ENCODE measurements at regions not wholly inside any gene's neighbourhood (a gene's known extent, or its start where the extent isn't known, plus 50 kb on each side); places are given as distances from the start of the nearest gene placed in this dataset.
"Not testable (repeated sequence)": the region's sequence is repeated elsewhere in the genome, so short reads cannot be mapped to it uniquely, and the experiment has no call there.

- Histone ChIP-seq H3K4me3 (ENCODE audit: low read length) (no peak overlapping the region), H3K27ac (ENCODE audit: low read length) (no peak overlapping the region), H3K4me1 (ENCODE audit: control insufficient read depth, insufficient read depth, low read length) (no peaks in the 10 kb centered on the region), H3K27me3 (ENCODE audit: control insufficient read depth, insufficient read depth) (no peaks in the 10 kb centered on the region), H3K9me3 (ENCODE audit: control insufficient read depth, low read length) (no peaks in the 10 kb centered on the region)
- ATAC-seq: no peak
- intact Hi-C loops (cut with DNase I): no loop called here
- DNase-seq: no peak
Measured at GRCh38 chr4:107509615-107510014, 210.4 kb downstream of the PAPSS1 start.

- H3K4me1 ChIP-seq (ENCODE audit: control insufficient read depth, insufficient read depth, low read length): no peaks in the 10 kb centered on the region
- DNase-seq: no peak
- no peaks in the 10 kb centered on the region for H3K27me3 ChIP-seq (ENCODE audit: control insufficient read depth, insufficient read depth)
- H3K4me3 ChIP-seq (ENCODE audit: low read length): no peak overlapping the region
- intact Hi-C loops (cut with DNase I): no loop called here
- ATAC-seq: no peak
- H3K9me3 ChIP-seq (ENCODE audit: control insufficient read depth, low read length): no peaks in the 10 kb centered on the region
- no peak overlapping the region for H3K27ac ChIP-seq (ENCODE audit: low read length)
- WGBS: 82% methylated on average over 3 of the region's 3 CpGs
Measured at GRCh38 chr4:107500551-107500950, 219.5 kb downstream of the PAPSS1 start.

DNA sequence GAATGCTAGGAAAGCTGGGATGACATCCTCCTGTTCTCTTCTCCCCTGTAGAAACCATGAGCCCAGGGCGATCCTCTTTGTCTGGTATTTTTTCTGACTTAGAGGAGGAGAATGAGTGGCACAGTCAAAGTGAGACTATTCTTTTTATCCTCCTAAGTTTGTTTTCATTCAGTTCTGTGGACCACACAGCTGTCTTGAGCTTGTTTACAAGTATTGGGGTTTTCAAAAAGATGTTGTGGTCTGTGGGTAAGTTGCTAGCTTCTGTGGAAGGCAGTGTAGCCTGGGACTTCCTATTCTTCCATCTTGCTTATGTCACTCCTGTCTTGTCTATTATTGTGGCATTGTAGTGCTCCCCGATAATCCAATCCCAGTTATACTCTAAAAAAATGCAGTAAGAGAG, 223.0 kb downstream of the PAPSS1 start:
- WGBS: 64% methylated on average over 2 of the region's 2 CpGs
- H3K27ac ChIP-seq (ENCODE audit: low read length): no peak overlapping the region
- no peak for ATAC-seq
- H3K4me1 ChIP-seq (ENCODE audit: control insufficient read depth, insufficient read depth, low read length): no peaks in the 10 kb centered on the region
- no peaks in the 10 kb centered on the region for H3K9me3 ChIP-seq (ENCODE audit: control insufficient read depth, low read length)
- intact Hi-C loops (cut with DNase I): no loop called here
- no peaks in the 10 kb centered on the region for H3K27me3 ChIP-seq (ENCODE audit: control insufficient read depth, insufficient read depth)
- H3K4me3 ChIP-seq (ENCODE audit: low read length): no peak overlapping the region
- DNase-seq: no peak

GRCh38 chr4:107492566-107492965, 227.5 kb downstream of the PAPSS1 start:
- H3K4me1 ChIP-seq (ENCODE audit: control insufficient read depth, insufficient read depth, low read length): no peaks in the 10 kb centered on the region
- no peak for ATAC-seq
- H3K27me3 ChIP-seq (ENCODE audit: control insufficient read depth, insufficient read depth): no peaks in the 10 kb centered on the region
- no peak overlapping the region for H3K27ac ChIP-seq (ENCODE audit: low read length)
- intact Hi-C loops (cut with DNase I): no loop called here
- WGBS: 83% methylated on average over 5 of the region's 5 CpGs
- no peak overlapping the region for H3K4me3 ChIP-seq (ENCODE audit: low read length)
- H3K9me3 ChIP-seq (ENCODE audit: control insufficient read depth, low read length): no peaks in the 10 kb centered on the region
- DNase-seq: no peak

GRCh38 chr4:107490116-107490515, 229.9 kb downstream of the PAPSS1 start:
- Histone ChIP-seq H3K4me1 (ENCODE audit: control insufficient read depth, insufficient read depth, low read length) (no peaks in the 10 kb centered on the region), H3K4me3 (ENCODE audit: low read length) (no peak overlapping the region), H3K9me3 (ENCODE audit: control insufficient read depth, low read length) (no peaks in the 10 kb centered on the region), H3K27ac (ENCODE audit: low read length) (no peak overlapping the region), H3K27me3 (ENCODE audit: control insufficient read depth, insufficient read depth) (no peaks in the 10 kb centered on the region)
- intact Hi-C loops (cut with DNase I): no loop called here
- 94% methylated on average over 2 of the region's 2 CpGs for WGBS
- no peak for DNase-seq
- ATAC-seq: no peak

DNA sequence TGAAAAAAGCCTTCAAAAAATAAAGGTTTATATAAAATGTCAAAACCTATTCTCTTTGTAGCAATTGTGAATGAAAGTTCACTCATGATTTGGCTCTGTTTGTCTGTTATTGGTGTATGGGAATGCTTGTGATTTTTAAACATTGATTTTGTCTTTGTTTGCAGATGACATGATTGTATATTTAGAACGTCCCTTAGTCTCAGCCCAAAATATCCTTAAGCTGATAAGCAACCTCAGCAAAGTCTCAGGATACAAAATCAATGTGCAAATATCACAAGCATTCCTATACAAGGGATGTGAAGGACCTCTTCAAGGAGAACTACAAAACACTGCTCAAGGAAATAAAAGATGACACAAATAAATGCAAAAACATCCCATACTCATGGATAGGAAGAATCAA, 236.4 kb downstream of the PAPSS1 start:
- intact Hi-C loops (cut with DNase I); H3K27ac ChIP-seq (ENCODE audit: low read length); H3K4me1 ChIP-seq (ENCODE audit: control insufficient read depth, insufficient read depth, low read length); H3K4me3 ChIP-seq (ENCODE audit: low read length); DNase-seq; ATAC-seq; H3K9me3 ChIP-seq (ENCODE audit: control insufficient read depth, low read length); H3K27me3 ChIP-seq (ENCODE audit: control insufficient read depth, insufficient read depth): not testable (repeated sequence)
- WGBS: 36% methylated on average over 1 of the region's 1 CpG

- WGBS: 97% methylated on average over 2 of the region's 2 CpGs
- Histone ChIP-seq H3K27ac (ENCODE audit: low read length) (no peak overlapping the region), H3K4me1 (ENCODE audit: control insufficient read depth, insufficient read depth, low read length) (no peaks in the 10 kb centered on the region), H3K4me3 (ENCODE audit: low read length) (no peak overlapping the region), H3K27me3 (ENCODE audit: control insufficient read depth, insufficient read depth) (no peaks in the 10 kb centered on the region), H3K9me3 (ENCODE audit: control insufficient read depth, low read length) (peaks cover 2% of the 10 kb centered on the region)
- ATAC-seq (no peak), DNase-seq (no peak)
- intact Hi-C loops (cut with DNase I): no loop called here
Measured at GRCh38 chr4:107482546-107482945, 237.5 kb downstream of the PAPSS1 start.

DNA sequence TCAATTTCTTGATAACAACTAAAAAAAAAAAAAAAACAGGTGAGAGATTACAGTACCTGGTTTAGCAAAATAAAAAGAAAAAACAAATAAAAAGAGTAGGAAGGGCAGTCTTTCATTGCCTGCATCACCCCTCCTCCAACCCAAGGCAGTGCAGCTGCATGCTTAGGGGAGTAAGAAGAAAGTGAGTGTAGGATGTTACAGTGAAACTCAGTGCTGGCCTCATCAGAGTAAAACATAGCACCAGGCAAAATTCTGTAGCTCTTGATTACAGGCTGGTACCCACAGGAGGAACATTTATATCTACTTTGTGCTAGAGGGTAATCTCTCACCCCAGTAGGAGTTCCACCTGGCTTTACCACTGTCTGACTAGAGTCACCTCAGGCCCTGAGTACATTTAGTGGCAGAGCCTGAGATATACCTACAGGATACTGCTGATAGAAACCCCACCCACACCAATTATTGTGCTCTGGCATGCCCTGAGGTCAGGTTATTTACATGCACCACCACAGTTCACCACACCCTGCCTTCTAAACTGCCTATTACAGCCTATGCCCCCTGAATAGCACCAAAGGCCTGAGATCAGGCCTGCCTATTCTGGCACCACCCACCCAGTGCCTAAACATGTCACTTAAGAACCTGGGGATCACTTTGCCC, 241.6 kb downstream of the PAPSS1 start:
- no peak for DNase-seq
- no peak overlapping the region for H3K27ac ChIP-seq (ENCODE audit: low read length)
- H3K27me3 ChIP-seq (ENCODE audit: control insufficient read depth, insufficient read depth): no peaks in the 10 kb centered on the region
- H3K9me3 ChIP-seq (ENCODE audit: control insufficient read depth, low read length): peaks cover 2% of the 10 kb centered on the region
- H3K4me1 ChIP-seq (ENCODE audit: control insufficient read depth, insufficient read depth, low read length): no peaks in the 10 kb centered on the region
- ATAC-seq: no peak
- intact Hi-C loops (cut with DNase I): no loop called here
- H3K4me3 ChIP-seq (ENCODE audit: low read length): no peak overlapping the region

GRCh38 chr4:107473126-107473525, 246.9 kb downstream of the PAPSS1 start:
- no peaks in the 10 kb centered on the region for H3K4me1 ChIP-seq (ENCODE audit: control insufficient read depth, insufficient read depth, low read length)
- 21% methylated on average over 1 of the region's 1 CpG for WGBS
- no peak for DNase-seq
- ATAC-seq: no peak
- H3K27ac ChIP-seq (ENCODE audit: low read length): no peak overlapping the region
- no peaks in the 10 kb centered on the region for H3K27me3 ChIP-seq (ENCODE audit: control insufficient read depth, insufficient read depth)
- intact Hi-C loops (cut with DNase I): no loop called here
- H3K4me3 ChIP-seq (ENCODE audit: low read length): no peak overlapping the region
- no peaks in the 10 kb centered on the region for H3K9me3 ChIP-seq (ENCODE audit: control insufficient read depth, low read length)

GRCh38 chr4:107472265-107472948, 247.6 kb downstream of the PAPSS1 start:
- Histone ChIP-seq H3K9me3 (ENCODE audit: control insufficient read depth, low read length) (no peaks in the 10 kb centered on the region), H3K4me3 (ENCODE audit: low read length) (no peak overlapping the region), H3K4me1 (ENCODE audit: control insufficient read depth, insufficient read depth, low read length) (no peaks in the 10 kb centered on the region), H3K27ac (ENCODE audit: low read length) (no peak overlapping the region), H3K27me3 (ENCODE audit: control insufficient read depth, insufficient read depth) (no peaks in the 10 kb centered on the region)
- 55% methylated on average over 1 of the region's 1 CpG for WGBS
- no peak for ATAC-seq
- no peak for DNase-seq
- intact Hi-C loops (cut with DNase I): no loop called here

- Histone ChIP-seq H3K4me3 (ENCODE audit: low read length) (no peak overlapping the region), H3K9me3 (ENCODE audit: control insufficient read depth, low read length) (no peaks in the 10 kb centered on the region), H3K27me3 (ENCODE audit: control insufficient read depth, insufficient read depth) (no peaks in the 10 kb centered on the region), H3K4me1 (ENCODE audit: control insufficient read depth, insufficient read depth, low read length) (no peaks in the 10 kb centered on the region), H3K27ac (ENCODE audit: low read length) (no peak overlapping the region)
- DNase-seq: no peak
- 60% methylated on average over 3 of the region's 3 CpGs for WGBS
- no peak for ATAC-seq
- intact Hi-C loops (cut with DNase I): no loop called here
Measured at GRCh38 chr4:107470173-107470572, 249.9 kb downstream of the PAPSS1 start.

GRCh38 chr4:107468812-107469211, 251.2 kb downstream of the PAPSS1 start:
- no peak for DNase-seq
- Histone ChIP-seq H3K9me3 (ENCODE audit: control insufficient read depth, low read length) (no peaks in the 10 kb centered on the region), H3K27me3 (ENCODE audit: control insufficient read depth, insufficient read depth) (no peaks in the 10 kb centered on the region), H3K27ac (ENCODE audit: low read length) (no peak overlapping the region), H3K4me3 (ENCODE audit: low read length) (no peak overlapping the region), H3K4me1 (ENCODE audit: control insufficient read depth, insufficient read depth, low read length) (no peaks in the 10 kb centered on the region)
- WGBS: 76% methylated on average over 3 of the region's 3 CpGs
- intact Hi-C loops (cut with DNase I): no loop called here
- no peak for ATAC-seq
